ENCODE measurements at regions not wholly inside any gene's neighbourhood (a gene's known extent, or its start where the extent isn't known, plus 50 kb on each side); places are given as distances from the start of the nearest gene placed in this dataset.

GRCh38 chr14:37844614-37845013 is 249.2 kb downstream of the TTC6 start:
- TF ChIP-seq RXRA (CRISPR knock-in tag; IDR thresholded peaks at IDR 0.05) (no peak), PHF8 (CRISPR knock-in tag; IDR thresholded peaks at IDR 0.05) (no peak), MED8 (CRISPR knock-in tag; IDR thresholded peaks at IDR 0.05; ENCODE audit: insufficient replicate concordance) (no peak), HOXA9 (CRISPR knock-in tag; IDR thresholded peaks at IDR 0.05; ENCODE audit: borderline replicate concordance) (no peak), ZNF609 (CRISPR knock-in tag; IDR thresholded peaks at IDR 0.05; ENCODE audit: borderline replicate concordance) (no peak), ZNF354B (CRISPR knock-in tag; IDR thresholded peaks at IDR 0.05) (0 out of 2 replicates have a peak, but pooled peaks have one; percentile 59), ZNF607 (CRISPR knock-in tag; IDR thresholded peaks at IDR 0.05; ENCODE audit: borderline replicate concordance) (0 out of 2 replicates have a peak, but pooled peaks have one; percentile 34), ASH2L (IDR thresholded peaks at IDR 0.05; ENCODE audit: insufficient read length, low read depth, low read length) (no peak), E2F5 (CRISPR knock-in tag; conservative IDR thresholded peaks at IDR 0.05) (no peak), MTERF4 (CRISPR knock-in tag; IDR thresholded peaks at IDR 0.05) (peak; percentile 67; the same call in 1 of the 2 replicates), SAFB2 (CRISPR knock-in tag; IDR thresholded peaks at IDR 0.05; ENCODE audit: borderline replicate concordance, low read depth) (no peak), CREM (IDR thresholded peaks at IDR 0.05) (no peak), CREM (CRISPR knock-in tag; IDR thresholded peaks at IDR 0.05) (no peak), ZNF816 (CRISPR knock-in tag; IDR thresholded peaks at IDR 0.05; ENCODE audit: borderline replicate concordance) (no peak), CBX2 (IDR thresholded peaks at IDR 0.05; ENCODE audit: low read depth, low read length) (no peak), CBX2 (CRISPR knock-in tag; IDR thresholded peaks at IDR 0.05; ENCODE audit: low read depth) (no peak), ZNF446 (CRISPR knock-in tag; IDR thresholded peaks at IDR 0.05) (peak; percentile 35; the same call in 1 of the 2 replicates), RFX1 (IDR thresholded peaks at IDR 0.05) (no peak)
- no peak overlapping the region for H3K4me2 ChIP-seq (ENCODE audit: low read depth, low read length)
- H2AFZ ChIP-seq (ENCODE audit: low read length): no peak overlapping the region
- 96% methylated on average over 2 of the region's 2 CpGs for WGBS (ENCODE audit: low lambda C conversion rate)
- no peak overlapping the region for H3K4me3 ChIP-seq (replicated peaks in 1 of 3; ENCODE audit: insufficient read depth in 1 of 3, low read depth in 2 of 3, low read length in 3 of 3)
- ChIA-PET CTCF (ENCODE audit: low intra/inter-chr PET ratio, low total read pairs) (no interaction called here), POLR2A (interaction anchor here (1.2 to 1.7 kb wide), 3 partner anchors 14 to 21 kb away, joined by 3 to 5 read pairs (median 4); no protein-coding TSS in a partner anchor)
- FAIRE-seq: no peak
- no peaks in the 10 kb centered on the region for H3K27me3 ChIP-seq (ENCODE audit: control insufficient read depth in 1 of 2, insufficient read depth in 2 of 2, low read length in 2 of 2)
- intact Hi-C loops (cut with micrococcal nuclease; ENCODE audit: unreplicated experiment): no loop called here
- no peaks in the 10 kb centered on the region for H3K79me2 ChIP-seq (ENCODE audit: insufficient read depth, low read length)
- in situ Hi-C loops (cut with HindIII; ENCODE audit: extremely low pct_ligation_motif_present, low pct_unique_long_range_greater_than_20kb): loop anchor here (25.0 kb wide), 1 partner anchor 1982 kb away; no protein-coding TSS in a partner anchor
- H3K9me3 ChIP-seq (ENCODE audit: low read length): no peaks in the 10 kb centered on the region
- H4K20me1 ChIP-seq (ENCODE audit: insufficient read depth, low read length): no peaks in the 10 kb centered on the region
- H3K9ac ChIP-seq (ENCODE audit: insufficient read depth, low read depth, low read length): no peak overlapping the region
- no peak overlapping the region for H3K27ac ChIP-seq (ENCODE audit: extremely low read length, insufficient read depth, low read length)
- ATAC-seq: peak; percentile 45
- H3K4me1 ChIP-seq (ENCODE audit: insufficient read depth, low read length): peaks cover 35% of the 10 kb centered on the region
- H3K36me3 ChIP-seq (replicated peaks in 1 of 2; ENCODE audit: control insufficient read depth in 1 of 2, insufficient read depth in 2 of 2, low read length in 2 of 2): no peaks in the 10 kb centered on the region
- no TSS peak for BruUV-seq (replicated peaks)
- DNase-seq (ENCODE audit: low spot score): no peak
